ENCODE measurements at regions not wholly inside any gene's neighbourhood (a gene's known extent, or its start where the extent isn't known, plus 50 kb on each side); places are given as distances from the start of the nearest gene placed in this dataset.

GRCh38 chr6:82703230-82703629 is 339.6 kb downstream of the TPBG start:
- no peak overlapping the region for H3K27ac Mint-ChIP-seq
- peaks cover 5% of the 10 kb centered on the region for H3K9me3 Mint-ChIP-seq
- no peak for ATAC-seq
- no peaks in the 10 kb centered on the region for H3K4me1 Mint-ChIP-seq
- H3K36me3 Mint-ChIP-seq: no peaks in the 10 kb centered on the region
- DNase-seq (ENCODE audit: low spot score in 2 of 2): no peak
- H3K4me3 Mint-ChIP-seq: no peak overlapping the region

GRCh38 chr6:82704045-82704444 is 340.4 kb downstream of the TPBG start:
- Mint-ChIP-seq H3K4me3 (no peak overlapping the region), H3K36me3 (no peaks in the 10 kb centered on the region), H3K9me3 (peaks cover 5% of the 10 kb centered on the region), H3K27ac (no peak overlapping the region), H3K4me1 (no peaks in the 10 kb centered on the region)
- ATAC-seq: no peak
- DNase-seq (ENCODE audit: low spot score in 2 of 2): no peak

- ATAC-seq: no peak
- H3K27ac Mint-ChIP-seq: no peak overlapping the region
- H3K9me3 Mint-ChIP-seq: peaks cover 5% of the 10 kb centered on the region
- H3K36me3 Mint-ChIP-seq: no peaks in the 10 kb centered on the region
- no peak for DNase-seq (ENCODE audit: low spot score in 2 of 2)
- no peak overlapping the region for H3K4me3 Mint-ChIP-seq
- no peaks in the 10 kb centered on the region for H3K4me1 Mint-ChIP-seq
These were observed 342.0 kb downstream of the TPBG start for GRCh38 chr6:82705579-82705978.

- H3K36me3 Mint-ChIP-seq: no peaks in the 10 kb centered on the region
- peaks cover 1% of the 10 kb centered on the region for H3K9me3 Mint-ChIP-seq
- no peak overlapping the region for H3K4me3 Mint-ChIP-seq
- H3K27ac Mint-ChIP-seq: no peak overlapping the region
- no peak for ATAC-seq
- H3K4me1 Mint-ChIP-seq: no peaks in the 10 kb centered on the region
- no peak for DNase-seq (ENCODE audit: low spot score in 2 of 2)
These were observed 347.6 kb downstream of the TPBG start for GRCh38 chr6:82711105-82711827.

- no peak for DNase-seq (ENCODE audit: low spot score in 2 of 2)
- H3K4me3 Mint-ChIP-seq: no peak overlapping the region
- no peaks in the 10 kb centered on the region for H3K36me3 Mint-ChIP-seq
- H3K4me1 Mint-ChIP-seq: no peaks in the 10 kb centered on the region
- H3K27ac Mint-ChIP-seq: no peak overlapping the region
- ATAC-seq: no peak
- no peaks in the 10 kb centered on the region for H3K9me3 Mint-ChIP-seq
These were observed 348.4 kb downstream of the TPBG start for GRCh38 chr6:82711971-82712370.

GRCh38 chr6:82712389-82712788 is 348.8 kb downstream of the TPBG start:
- ATAC-seq (no peak), DNase-seq (ENCODE audit: low spot score in 2 of 2) (no peak)
- Mint-ChIP-seq H3K4me3 (no peak overlapping the region), H3K27ac (no peak overlapping the region), H3K4me1 (no peaks in the 10 kb centered on the region), H3K9me3 (no peaks in the 10 kb centered on the region), H3K36me3 (no peaks in the 10 kb centered on the region)

- Mint-ChIP-seq H3K9me3 (no peaks in the 10 kb centered on the region), H3K27ac (no peak overlapping the region), H3K4me1 (no peaks in the 10 kb centered on the region), H3K36me3 (no peaks in the 10 kb centered on the region), H3K4me3 (no peak overlapping the region)
- ATAC-seq (no peak), DNase-seq (ENCODE audit: low spot score in 2 of 2) (no peak)
These were observed 349.2 kb downstream of the TPBG start for GRCh38 chr6:82712826-82713225.

- ATAC-seq: no peak
- no peaks in the 10 kb centered on the region for H3K4me1 Mint-ChIP-seq
- no peak overlapping the region for H3K4me3 Mint-ChIP-seq
- H3K9me3 Mint-ChIP-seq: no peaks in the 10 kb centered on the region
- no peaks in the 10 kb centered on the region for H3K36me3 Mint-ChIP-seq
- no peak for DNase-seq (ENCODE audit: low spot score in 2 of 2)
- H3K27ac Mint-ChIP-seq: no peak overlapping the region
These were observed 344.6 kb downstream of the UBE3D start for GRCh38 chr6:82720992-82721391.

- no peak overlapping the region for H3K27ac Mint-ChIP-seq
- no peaks in the 10 kb centered on the region for H3K4me1 Mint-ChIP-seq
- no peak overlapping the region for H3K4me3 Mint-ChIP-seq
These were observed 329.9 kb downstream of the UBE3D start for GRCh38 chr6:82735790-82736189.

GRCh38 chr6:82737965-82738364 is 327.7 kb downstream of the UBE3D start:
- no peak overlapping the region for H3K4me3 Mint-ChIP-seq
- H3K27ac Mint-ChIP-seq: no peak overlapping the region
- no peaks in the 10 kb centered on the region for H3K36me3 Mint-ChIP-seq
- no peaks in the 10 kb centered on the region for H3K9me3 Mint-ChIP-seq
- DNase-seq (ENCODE audit: low spot score in 2 of 2) (no peak), ATAC-seq (no peak)
- H3K4me1 Mint-ChIP-seq: no peaks in the 10 kb centered on the region

More at GRCh38 chr6:82735790-82736189, 329.9 kb downstream of the UBE3D start:
- no peaks in the 10 kb centered on the region for H3K9me3 Mint-ChIP-seq
- DNase-seq (ENCODE audit: low spot score in 2 of 2) (no peak), ATAC-seq (no peak)
- no peaks in the 10 kb centered on the region for H3K36me3 Mint-ChIP-seq

- no peaks in the 10 kb centered on the region for H3K36me3 Mint-ChIP-seq
- no peak for DNase-seq (ENCODE audit: low spot score in 2 of 2)
These were observed 326.9 kb downstream of the UBE3D start for GRCh38 chr6:82738773-82739172.

GRCh38 chr6:82739303-82739702 is 326.3 kb downstream of the UBE3D start:
- no peak for ATAC-seq
- H3K4me1 Mint-ChIP-seq: no peaks in the 10 kb centered on the region
- DNase-seq (ENCODE audit: low spot score in 2 of 2): no peak
- no peaks in the 10 kb centered on the region for H3K9me3 Mint-ChIP-seq
- no peak overlapping the region for H3K27ac Mint-ChIP-seq
- no peaks in the 10 kb centered on the region for H3K36me3 Mint-ChIP-seq
- no peak overlapping the region for H3K4me3 Mint-ChIP-seq

More at GRCh38 chr6:82738773-82739172, 326.9 kb downstream of the UBE3D start:
- H3K4me3 Mint-ChIP-seq: no peak overlapping the region
- no peak for ATAC-seq
- H3K9me3 Mint-ChIP-seq: no peaks in the 10 kb centered on the region
- no peak overlapping the region for H3K27ac Mint-ChIP-seq
- H3K4me1 Mint-ChIP-seq: no peaks in the 10 kb centered on the region

GRCh38 chr6:82740072-82740471 is 325.6 kb downstream of the UBE3D start:
- Mint-ChIP-seq H3K27ac (no peak overlapping the region), H3K4me3 (no peak overlapping the region), H3K9me3 (no peaks in the 10 kb centered on the region), H3K4me1 (no peaks in the 10 kb centered on the region), H3K36me3 (no peaks in the 10 kb centered on the region)
- DNase-seq (ENCODE audit: low spot score in 2 of 2) (no peak), ATAC-seq (no peak)

- DNase-seq (ENCODE audit: low spot score in 2 of 2) (no peak), ATAC-seq (no peak)
- H3K4me3 Mint-ChIP-seq: no peak overlapping the region
- H3K27ac Mint-ChIP-seq: no peak overlapping the region
- H3K9me3 Mint-ChIP-seq: no peaks in the 10 kb centered on the region
- H3K36me3 Mint-ChIP-seq: no peaks in the 10 kb centered on the region
- H3K4me1 Mint-ChIP-seq: no peaks in the 10 kb centered on the region
These were observed 324.2 kb downstream of the UBE3D start for GRCh38 chr6:82741325-82741995.

GRCh38 chr6:82741996-82742385 is 323.6 kb downstream of the UBE3D start:
- no peak overlapping the region for H3K4me3 Mint-ChIP-seq
- no peaks in the 10 kb centered on the region for H3K4me1 Mint-ChIP-seq
- H3K9me3 Mint-ChIP-seq: no peaks in the 10 kb centered on the region
- DNase-seq (ENCODE audit: low spot score in 2 of 2): no peak
- no peaks in the 10 kb centered on the region for H3K36me3 Mint-ChIP-seq
- no peak for ATAC-seq
- H3K27ac Mint-ChIP-seq: no peak overlapping the region

GRCh38 chr6:82744286-82745015 is 321.2 kb downstream of the UBE3D start:
- no peak overlapping the region for H3K27ac Mint-ChIP-seq
- no peaks in the 10 kb centered on the region for H3K36me3 Mint-ChIP-seq
- DNase-seq (ENCODE audit: low spot score in 2 of 2) (no peak), ATAC-seq (no peak)
- H3K9me3 Mint-ChIP-seq: no peaks in the 10 kb centered on the region
- no peak overlapping the region for H3K4me3 Mint-ChIP-seq
- no peaks in the 10 kb centered on the region for H3K4me1 Mint-ChIP-seq

Data from stimulated activated effector memory CD8-positive, alpha-beta T cell treated with anti-CD3 and anti-CD28 coated beads, Interleukin-12 subunit alpha, Interleukin-12 subunit beta, amount 100 ng/mL, for 72 hours (primary cell).